ENCODE measurements at regions not wholly inside any gene's neighbourhood (a gene's known extent, or its start where the extent isn't known, plus 50 kb on each side); places are given as distances from the start of the nearest gene placed in this dataset.

DNA sequence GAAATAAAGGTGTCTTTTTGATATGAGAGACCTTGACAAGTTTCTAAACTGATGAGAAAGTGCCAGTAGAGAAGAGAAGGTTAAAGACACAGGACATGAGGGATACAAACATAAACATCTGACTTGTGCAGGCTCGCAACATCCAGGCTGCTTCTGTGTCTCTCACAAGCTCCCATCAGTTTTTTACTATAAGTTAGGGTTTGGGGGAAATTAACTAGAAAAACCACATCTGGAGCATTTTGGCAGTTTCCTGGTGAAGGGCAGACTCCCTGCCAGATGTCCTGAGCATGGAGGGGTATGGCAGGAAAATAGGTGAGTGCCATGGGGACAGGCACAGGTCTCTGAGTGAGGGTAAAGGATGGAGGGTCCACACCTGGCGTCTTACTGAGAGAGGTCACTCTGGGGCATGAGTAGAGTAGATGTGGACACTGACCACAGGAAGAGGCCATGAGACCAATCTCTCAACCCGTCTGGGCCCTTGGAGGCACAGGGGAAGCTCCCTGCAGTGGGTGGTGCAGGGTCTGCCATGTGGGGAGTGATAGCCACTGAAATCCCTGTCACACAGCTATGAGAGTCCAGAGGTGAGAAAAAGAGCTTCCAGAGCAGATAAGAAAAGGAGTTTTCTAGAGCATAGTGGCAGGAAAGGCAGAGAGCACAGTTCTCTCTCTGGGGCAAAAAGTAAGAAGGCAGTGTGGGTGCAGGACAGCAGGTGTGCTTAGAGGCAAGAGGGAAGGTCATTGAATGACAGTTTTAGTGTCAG lies 193.3 kb upstream of the SYNDIG1 start:
- TF ChIP-seq, protein P1, sequence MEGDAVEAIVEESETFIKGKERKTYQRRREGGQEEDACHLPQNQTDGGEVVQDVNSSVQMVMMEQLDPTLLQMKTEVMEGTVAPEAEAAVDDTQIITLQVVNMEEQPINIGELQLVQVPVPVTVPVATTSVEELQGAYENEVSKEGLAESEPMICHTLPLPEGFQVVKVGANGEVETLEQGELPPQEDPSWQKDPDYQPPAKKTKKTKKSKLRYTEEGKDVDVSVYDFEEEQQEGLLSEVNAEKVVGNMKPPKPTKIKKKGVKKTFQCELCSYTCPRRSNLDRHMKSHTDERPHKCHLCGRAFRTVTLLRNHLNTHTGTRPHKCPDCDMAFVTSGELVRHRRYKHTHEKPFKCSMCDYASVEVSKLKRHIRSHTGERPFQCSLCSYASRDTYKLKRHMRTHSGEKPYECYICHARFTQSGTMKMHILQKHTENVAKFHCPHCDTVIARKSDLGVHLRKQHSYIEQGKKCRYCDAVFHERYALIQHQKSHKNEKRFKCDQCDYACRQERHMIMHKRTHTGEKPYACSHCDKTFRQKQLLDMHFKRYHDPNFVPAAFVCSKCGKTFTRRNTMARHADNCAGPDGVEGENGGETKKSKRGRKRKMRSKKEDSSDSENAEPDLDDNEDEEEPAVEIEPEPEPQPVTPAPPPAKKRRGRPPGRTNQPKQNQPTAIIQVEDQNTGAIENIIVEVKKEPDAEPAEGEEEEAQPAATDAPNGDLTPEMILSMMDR (IDR thresholded peaks at IDR 0.05), result no peak
- TF ChIP-seq POLR2A (IDR thresholded peaks at IDR 0.05), result no peak
- no peak for TF ChIP-seq POLR2AphosphoS5 (IDR thresholded peaks at IDR 0.05)

Measured in upper lobe of left lung (tissue), 4 donors.